Vagina (tissue), 2 donors: ENCODE measurements at regions not wholly inside any gene's neighbourhood (a gene's known extent, or its start where the extent isn't known, plus 50 kb on each side); places are given as distances from the start of the nearest gene placed in this dataset.

ENCODE experiments used
- CTCF ChIP-seq, 3 experiments: fragments of 450-650 bp in 2 of 3; fragments of 200-600 bp in 1 of 3; sonication (generic) in 1 of 3; IDR thresholded peaks; one replicate each; pipeline ENCODE4 v1.5.1; 2017 to 2019; ENCODE audit warnings: antibody characterized with exemption in 3 of 3, mild to moderate bottlenecking in 2 of 3, moderate library complexity in 2 of 3
- POLR2A ChIP-seq, 2 donors: fragments of 450-650 bp; IDR thresholded peaks; one replicate each; pipeline ENCODE4 v1.6.1; 2017; ENCODE audit warnings: antibody characterized with exemption in 2 of 2, mild to moderate bottlenecking in 2 of 2, moderate library complexity in 2 of 2

GRCh38 chr14:37779480-37779879 is 184.1 kb downstream of the TTC6 start:
- TF ChIP-seq CTCF (IDR thresholded peaks at IDR 0.05) (no peak), POLR2A (IDR thresholded peaks at IDR 0.05) (no peak)
